GM12801 (cell line): ENCODE measurements at regions not wholly inside any gene's neighbourhood (a gene's known extent, or its start where the extent isn't known, plus 50 kb on each side); places are given as distances from the start of the nearest gene placed in this dataset.

Source experiments
- CTCF ChIP-seq: IDR thresholded peaks from one replicate; pipeline ENCODE4 v1.5.1; 2011; ENCODE audit warnings: control low read depth; ENCODE audit not compliant: insufficient read length; ENCODE audit errors: extremely low read depth

DNA sequence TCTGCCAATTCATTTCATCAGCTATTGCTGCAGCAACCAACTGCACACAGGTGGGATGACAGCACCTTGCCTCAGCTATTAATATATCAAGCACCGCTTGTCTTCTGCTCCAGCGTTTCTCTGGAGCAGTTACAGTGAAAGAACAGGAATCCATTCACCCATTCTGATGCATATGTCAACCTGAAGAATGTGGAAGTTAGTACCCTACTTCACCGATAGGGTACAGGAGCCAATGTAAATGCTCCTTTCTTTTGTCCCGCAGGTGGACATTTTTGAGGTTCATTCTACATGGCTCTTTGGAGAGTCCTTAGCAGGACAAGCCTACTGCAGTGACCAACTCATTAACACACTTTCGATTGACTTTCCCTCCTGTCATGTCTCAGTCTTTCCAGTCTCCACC is 104.4 kb upstream of the PRNP start:
- TF ChIP-seq CTCF = no peak

GRCh38 chr20:4578375-4578774 is 107.9 kb upstream of the PRNP start:
- no peak for TF ChIP-seq CTCF

- TF ChIP-seq CTCF = no peak
Observed at GRCh38 chr20:4574356-4574690, 111.9 kb upstream of the PRNP start.

- TF ChIP-seq CTCF = no peak
Observed at GRCh38 chr20:4573564-4574355, 112.5 kb upstream of the PRNP start.

DNA sequence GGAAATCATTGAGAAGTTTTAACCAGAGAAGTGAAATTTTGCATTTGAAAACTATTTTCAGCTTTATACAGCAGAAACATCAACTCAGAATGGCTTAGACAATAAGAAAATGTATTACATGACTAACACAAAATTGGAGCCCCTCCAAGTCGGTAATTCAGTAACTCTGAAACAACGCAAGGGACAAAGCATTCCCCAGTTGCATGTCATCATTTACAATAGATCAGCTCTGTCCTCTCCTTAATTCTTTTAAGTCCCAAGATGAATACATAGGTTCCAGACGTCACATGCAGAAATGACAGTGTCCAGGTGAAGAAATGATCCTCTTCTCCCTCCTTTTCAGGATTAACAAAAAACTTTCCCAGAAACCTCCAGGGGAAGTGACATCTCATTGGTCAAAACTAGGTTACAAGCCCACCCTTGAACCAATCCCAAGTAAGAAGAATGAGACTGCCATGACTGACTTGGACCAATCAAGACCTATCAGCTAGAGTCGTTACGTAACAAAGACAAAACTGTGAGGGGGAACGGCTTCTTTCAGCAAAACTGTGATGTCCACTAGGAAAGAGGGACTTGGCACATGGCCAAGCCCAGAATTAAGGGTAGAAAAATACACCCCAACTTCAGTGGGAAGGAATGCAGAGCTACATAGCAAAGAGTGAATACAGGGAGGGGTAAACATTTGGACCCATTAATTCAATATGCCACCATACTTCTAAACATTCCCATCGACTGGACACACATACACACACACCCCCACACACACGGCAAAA is 114.3 kb upstream of the PRNP start:
- TF ChIP-seq CTCF = no peak

GRCh38 chr20:4569865-4570264 is 116.4 kb upstream of the PRNP start:
- TF ChIP-seq CTCF = no peak

DNA sequence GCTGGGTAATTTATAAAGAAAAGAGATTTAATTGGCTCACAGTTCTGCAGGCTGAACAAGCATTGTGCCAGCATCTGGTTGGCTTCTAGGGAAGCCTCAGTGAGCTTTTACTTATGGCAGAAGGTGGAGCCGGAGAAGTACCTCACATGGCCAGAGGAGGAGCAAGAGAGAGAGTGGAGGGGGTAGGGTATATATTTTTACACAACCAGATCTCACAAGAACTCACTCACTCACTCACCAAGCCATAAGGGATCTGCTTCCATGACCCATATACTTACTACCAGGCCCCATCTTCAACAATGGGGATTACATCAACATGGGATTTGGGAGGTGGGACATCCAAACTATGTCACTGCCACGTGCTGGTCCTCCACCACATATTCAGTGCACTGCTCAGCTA is 117.2 kb upstream of the PRNP start:
- TF ChIP-seq CTCF = no peak
